Lower leg skin (tissue), 4 donors: ENCODE measurements at regions not wholly inside any gene's neighbourhood (a gene's known extent, or its start where the extent isn't known, plus 50 kb on each side); places are given as distances from the start of the nearest gene placed in this dataset.

ENCODE experiments used
- DNase-seq, 2 donors: peaks; one replicate each; pipeline ENCODE4 v3.0.0-alpha.2; 2019; ENCODE audit warnings: low spot score in 2 of 2
- H3K4me3 ChIP-seq: fragments of 200-600 bp; sonication (generic); 2 replicates; pipeline ENCODE4 v1.5.1; 2017; ENCODE audit warnings: mild to moderate bottlenecking, low read depth; ENCODE audit not compliant: poor library complexity, severe bottlenecking
- POLR2A ChIP-seq, 2 donors: fragments of 450-650 bp; IDR thresholded peaks; one replicate each; pipeline ENCODE4 v1.6.1; 2016 to 2017; ENCODE audit warnings: antibody characterized with exemption in 2 of 2, mild to moderate bottlenecking in 1 of 2, moderate library complexity in 1 of 2
- WGBS, 2 donors: methylation state at CpG; one replicate each; pipeline ENCODE4 v1.1.5; 2018; 5-methylcytosine and 5-hydroxymethylcytosine counted together
- intact Hi-C: fragments of 100-400 bp; cut with DNase I; formaldehyde crosslinking; loops from one replicate; pipeline ENCODE4 v1.15.0; 2023; ENCODE audit warnings: low total_unique reads
- TF ChIP-seq, protein P1 (sequence below), 3 donors: fragments of 450-650 bp; IDR thresholded peaks; one replicate each; pipeline ENCODE4 v1.5.1; 2016; ENCODE audit warnings: antibody characterized with exemption in 3 of 3, mild to moderate bottlenecking in 3 of 3, moderate library complexity in 2 of 3

DNA sequence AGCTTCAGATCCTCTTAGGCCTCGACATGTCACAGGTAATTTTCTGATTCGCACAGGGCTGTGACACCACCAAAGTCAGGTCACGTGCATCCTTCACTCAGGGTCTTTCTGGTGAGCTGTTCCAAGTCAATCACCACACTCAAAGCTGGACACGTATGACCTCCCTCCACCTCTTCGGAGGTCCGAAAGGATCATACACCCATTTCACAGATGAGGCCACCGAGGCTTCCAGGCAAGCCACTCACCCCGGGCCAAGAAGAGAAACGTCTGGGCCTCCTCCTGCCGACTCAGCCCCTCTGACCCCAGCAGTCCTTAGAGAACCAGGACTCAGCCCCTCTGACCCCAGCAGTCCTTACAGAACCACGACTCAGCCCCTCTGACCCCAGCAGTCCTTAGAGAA lies 74.6 kb downstream of the FOXL3 start:
- intact Hi-C loops, result no loop called here
- H3K4me3 ChIP-seq, result no peak overlapping the region
- WGBS, 2 donors, result 90 to 96% methylated on average over 11 of the region's 11 CpGs
- DNase-seq, result no peak
- TF ChIP-seq, protein P1, sequence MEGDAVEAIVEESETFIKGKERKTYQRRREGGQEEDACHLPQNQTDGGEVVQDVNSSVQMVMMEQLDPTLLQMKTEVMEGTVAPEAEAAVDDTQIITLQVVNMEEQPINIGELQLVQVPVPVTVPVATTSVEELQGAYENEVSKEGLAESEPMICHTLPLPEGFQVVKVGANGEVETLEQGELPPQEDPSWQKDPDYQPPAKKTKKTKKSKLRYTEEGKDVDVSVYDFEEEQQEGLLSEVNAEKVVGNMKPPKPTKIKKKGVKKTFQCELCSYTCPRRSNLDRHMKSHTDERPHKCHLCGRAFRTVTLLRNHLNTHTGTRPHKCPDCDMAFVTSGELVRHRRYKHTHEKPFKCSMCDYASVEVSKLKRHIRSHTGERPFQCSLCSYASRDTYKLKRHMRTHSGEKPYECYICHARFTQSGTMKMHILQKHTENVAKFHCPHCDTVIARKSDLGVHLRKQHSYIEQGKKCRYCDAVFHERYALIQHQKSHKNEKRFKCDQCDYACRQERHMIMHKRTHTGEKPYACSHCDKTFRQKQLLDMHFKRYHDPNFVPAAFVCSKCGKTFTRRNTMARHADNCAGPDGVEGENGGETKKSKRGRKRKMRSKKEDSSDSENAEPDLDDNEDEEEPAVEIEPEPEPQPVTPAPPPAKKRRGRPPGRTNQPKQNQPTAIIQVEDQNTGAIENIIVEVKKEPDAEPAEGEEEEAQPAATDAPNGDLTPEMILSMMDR (IDR thresholded peaks at IDR 0.05), result no peak
- no peak for TF ChIP-seq POLR2A (IDR thresholded peaks at IDR 0.05)

DNA sequence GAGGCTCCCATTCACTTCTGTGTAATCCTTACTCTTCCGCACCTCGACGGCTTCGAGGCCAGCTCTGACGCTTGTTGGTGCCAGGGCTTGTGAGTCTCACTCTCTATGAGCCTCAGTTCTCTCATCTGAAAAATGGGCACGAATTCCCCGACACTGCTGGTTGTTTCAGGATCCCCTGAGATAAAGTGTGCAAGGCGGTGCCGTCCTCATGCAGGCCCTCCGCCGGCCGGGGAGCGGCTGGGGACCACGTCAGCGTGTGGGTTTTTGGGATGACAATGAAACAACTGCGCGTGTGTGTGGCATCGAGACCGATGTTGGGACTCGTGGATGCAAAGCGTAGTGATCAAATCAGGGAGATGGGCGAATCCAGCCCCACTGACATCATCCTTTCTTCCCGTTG lies 75.6 kb downstream of the FOXL3 start:
- WGBS, 2 donors, result 89 to 90% methylated on average over 23 of the region's 23 CpGs
- TF ChIP-seq, protein P1 (IDR thresholded peaks at IDR 0.05), result no peak
- TF ChIP-seq POLR2A (IDR thresholded peaks at IDR 0.05), result no peak
- intact Hi-C loops, result no loop called here
- no peak overlapping the region for H3K4me3 ChIP-seq
- DNase-seq, result no peak

DNA sequence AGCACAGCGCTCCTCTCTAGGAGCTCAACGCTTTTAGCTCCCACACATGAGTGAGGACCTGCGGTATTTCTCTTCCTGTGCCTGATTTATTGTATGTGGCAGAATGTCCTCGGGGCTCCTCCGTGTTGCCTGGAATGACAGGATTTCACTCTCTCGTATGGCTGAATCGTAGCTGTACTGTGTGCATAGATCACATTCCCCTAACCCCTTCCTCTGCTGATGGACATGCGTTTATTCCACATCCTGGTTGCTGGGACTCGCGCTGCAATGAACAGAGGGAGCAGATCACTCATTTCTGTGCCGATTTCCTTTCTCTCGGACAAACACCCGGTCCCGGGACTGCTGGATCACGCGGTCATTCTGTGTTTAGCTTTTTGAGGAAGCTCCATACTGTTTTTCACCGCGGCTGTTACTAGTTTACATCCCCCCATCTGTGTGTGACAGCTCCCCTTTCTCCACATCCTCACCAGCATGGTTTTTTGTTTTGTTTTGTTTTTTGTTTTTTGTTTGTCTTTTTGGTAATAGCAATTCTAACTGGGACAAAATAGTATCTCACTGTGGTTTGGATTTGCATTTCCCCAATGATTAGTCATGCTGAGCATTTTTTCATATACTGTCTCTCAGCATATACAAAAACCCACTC lies 76.3 kb downstream of the FOXL3 start:
- no peak for DNase-seq
- intact Hi-C loops, result no loop called here
- 8 to 28% methylated on average over 18 of the region's 18 CpGs for WGBS, 2 donors
- TF ChIP-seq, protein P1 (IDR thresholded peaks at IDR 0.05), result no peak
- no peak for TF ChIP-seq POLR2A (IDR thresholded peaks at IDR 0.05)
- H3K4me3 ChIP-seq, result no peak overlapping the region

DNA sequence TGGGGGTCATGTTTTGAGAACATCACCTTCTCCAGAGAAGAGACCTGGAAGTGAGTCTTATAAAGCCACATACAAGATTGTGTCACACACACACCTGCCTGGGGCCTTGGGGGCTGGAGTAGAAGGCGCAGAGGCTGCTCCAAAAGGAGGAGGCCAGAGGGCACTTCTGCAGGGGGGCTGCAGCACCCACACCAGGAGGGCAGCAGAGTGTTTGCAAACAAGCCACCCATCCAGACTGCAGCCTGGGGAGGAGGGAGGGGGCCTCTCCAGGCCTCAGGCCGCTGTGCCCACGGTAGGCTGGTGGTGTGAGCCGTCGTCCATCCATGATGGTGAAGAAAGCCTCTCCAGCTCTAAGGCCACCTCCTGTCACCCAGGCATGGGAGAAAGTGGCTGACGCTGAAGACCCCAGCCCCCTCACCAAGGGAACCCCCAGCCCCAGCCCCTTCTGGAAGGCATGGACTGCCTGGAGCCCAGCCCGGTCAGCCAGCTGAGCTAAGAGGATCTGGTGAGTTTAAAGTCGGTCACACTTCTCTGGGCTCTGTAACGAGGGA lies 77.5 kb downstream of the FOXL3 start:
- intact Hi-C loops, result no loop called here
- H3K4me3 ChIP-seq, result no peak overlapping the region
- DNase-seq, result no peak
- TF ChIP-seq POLR2A (IDR thresholded peaks at IDR 0.05), result no peak
- TF ChIP-seq, protein P1 (IDR thresholded peaks at IDR 0.05), result no peak
- WGBS, 2 donors, result 73 to 90% methylated on average over 9 of the region's 9 CpGs

DNA sequence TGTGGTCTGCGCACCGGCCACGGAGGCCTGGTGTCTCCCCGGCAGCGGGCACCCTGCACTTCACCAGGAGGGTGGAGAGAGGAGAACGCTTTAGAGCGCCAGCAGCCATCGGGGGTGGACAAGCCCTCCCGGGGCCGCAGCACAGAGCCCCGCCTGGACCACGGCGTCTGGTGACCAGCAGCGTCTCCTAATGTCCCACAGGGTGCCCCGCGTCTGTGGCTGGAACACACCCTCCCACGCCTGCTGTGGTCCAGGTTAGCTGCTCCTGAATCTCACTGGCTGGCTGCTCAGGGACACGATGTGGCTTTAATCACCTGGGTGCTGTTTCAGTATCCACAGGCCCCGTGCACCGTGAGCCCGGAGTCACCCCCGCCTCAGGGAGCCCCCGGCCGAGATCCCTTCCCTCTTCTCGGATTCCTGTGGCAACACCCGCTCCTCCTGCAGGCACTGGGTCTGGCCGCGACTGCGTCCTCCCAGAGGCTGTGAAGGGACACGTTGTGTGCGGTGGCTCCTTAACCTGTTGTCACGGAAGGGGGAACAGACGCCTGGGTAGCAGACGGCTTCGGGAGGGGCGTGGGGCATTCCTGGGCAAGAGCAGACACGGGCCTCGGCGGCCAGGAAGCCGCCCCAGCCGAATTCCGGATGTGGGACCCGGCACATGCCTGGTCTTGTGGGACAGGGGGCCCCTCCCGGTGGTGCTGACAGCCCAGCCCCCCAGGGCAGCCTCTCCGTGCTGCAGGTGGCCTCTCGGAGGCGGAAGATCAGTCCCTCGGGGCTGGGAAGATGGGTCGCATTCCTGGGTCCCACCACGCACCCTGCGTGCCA lies 78.9 kb downstream of the FOXL3 start:
- TF ChIP-seq, protein P1 (IDR thresholded peaks at IDR 0.05), result no peak
- TF ChIP-seq POLR2A (IDR thresholded peaks at IDR 0.05), result no peak
- 59 to 63% methylated on average over 29 to 42 of the region's 51 CpGs for WGBS, 2 donors
- H3K4me3 ChIP-seq, result no peak overlapping the region
- intact Hi-C loops, result no loop called here
- no peak for DNase-seq
